K562 (cell line): ENCODE measurements at regions not wholly inside any gene's neighbourhood (a gene's known extent, or its start where the extent isn't known, plus 50 kb on each side); places are given as distances from the start of the nearest gene placed in this dataset.

ENCODE experiments used
- BRCA1 ChIP-seq, 2 experiments: fragments of 450-650 bp in 1 of 2; sonication (generic) in 1 of 2; formaldehyde crosslinking in 1 of 2; IDR thresholded peaks; 2 replicates each; pipeline versions ENCODE4 v1.5.0 to v1.6.1; 2017 to 2020; ENCODE audit warnings: mild to moderate bottlenecking in 1 of 2, missing genetic modification reagents in 1 of 2
- CHD7 ChIP-seq: fragments of 200-600 bp; sonication (generic); IDR thresholded peaks from one replicate; pipeline ENCODE4 v1.6.1; 2012; ENCODE audit warnings: mild to moderate bottlenecking, low read depth, low read length, inconsistent platforms
- HMG20A ChIP-seq: fragments of 450-650 bp; formaldehyde crosslinking; conservative IDR thresholded peaks from 2 replicates; pipeline ENCODE4 v1.4.0; 2020; ENCODE audit warnings: mild to moderate bottlenecking, mixed read lengths
- ZBTB33 ChIP-seq: sonication (generic); formaldehyde crosslinking; IDR thresholded peaks from 2 replicates; pipeline ENCODE4 v1.8.1; 2023; ENCODE audit warnings: mild to moderate bottlenecking, missing genetic modification reagents

- TF ChIP-seq ZBTB33 (CRISPR knock-in tag) (no peak), HMG20A (CRISPR knock-in tag) (no peak; the same call in 1 of the 2 replicates), CHD7 (no peak), BRCA1 (IDR thresholded peaks at IDR 0.05) (no peak), BRCA1 (CRISPR knock-in tag; IDR thresholded peaks at IDR 0.05) (no peak)
Measured at GRCh38 chr1:8197493-8198282, 120.2 kb upstream of the SLC45A1 start (continued).
